Retinal pigment epithelial cell (primary cell): ENCODE measurements at regions not wholly inside any gene's neighbourhood (a gene's known extent, or its start where the extent isn't known, plus 50 kb on each side); places are given as distances from the start of the nearest gene placed in this dataset.
"Not testable (repeated sequence)": the region's sequence is repeated elsewhere in the genome, so short reads cannot be mapped to it uniquely, and the experiment has no call there.

ENCODE experiments used
- DNase-seq: peaks from one replicate; pipeline ENCODE4 v3.0.0-alpha.2; 2010; ENCODE audit warnings: low read depth
- H3K4me3 ChIP-seq: 2 replicates; pipeline ENCODE4 v1.5.1; 2011; ENCODE audit warnings: mild to moderate bottlenecking, low read length, control low read depth, moderate library complexity
- CTCF ChIP-seq: conservative IDR thresholded peaks from 2 replicates; pipeline ENCODE4 v1.5.1; 2011; ENCODE audit warnings: low read depth, low read length, control low read depth, inconsistent platforms

- no peak for TF ChIP-seq CTCF
- DNase-seq, result no peak
- H3K4me3 ChIP-seq, result no peak overlapping the region
Observed at GRCh38 chr14:35174342-35174741, 52.0 kb downstream of the PRORP start.

GRCh38 chr14:35180179-35180578, 57.8 kb downstream of the PRORP start:
- H3K4me3 ChIP-seq, result no peak overlapping the region
- DNase-seq, result no peak
- TF ChIP-seq CTCF, result no peak

DNA sequence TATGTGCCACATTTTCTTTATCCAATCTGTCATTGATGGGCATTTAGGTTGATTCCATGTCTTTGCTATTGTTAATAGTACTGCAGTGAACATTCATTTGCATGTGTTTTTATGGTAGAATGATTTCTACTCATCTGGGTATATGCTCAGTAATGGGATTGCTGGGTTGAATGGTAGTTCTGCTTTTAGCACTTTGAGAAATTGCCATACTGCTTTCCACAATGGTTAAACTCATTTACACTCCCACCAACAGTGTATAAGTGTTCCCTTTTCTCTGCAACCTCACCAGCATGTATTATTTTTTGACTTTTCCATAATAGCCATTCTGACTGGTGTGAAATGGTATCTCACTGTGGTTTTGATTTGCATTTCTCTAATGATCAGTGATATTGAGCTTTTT, 62.5 kb downstream of the PRORP start:
- H3K4me3 ChIP-seq, DNase-seq: not testable (repeated sequence)

GRCh38 chr14:35189422-35189821, 67.1 kb downstream of the PRORP start:
- DNase-seq, result no peak
- no peak for TF ChIP-seq CTCF
- H3K4me3 ChIP-seq, result no peak overlapping the region

- DNase-seq, result no peak
- H3K4me3 ChIP-seq, result no peak overlapping the region
- TF ChIP-seq CTCF, result no peak
Observed at GRCh38 chr14:35193161-35193560, 70.8 kb downstream of the PRORP start.

- not testable (repeated sequence) for H3K4me3 ChIP-seq, DNase-seq
Observed at GRCh38 chr14:35194183-35194582, 71.8 kb downstream of the PRORP start.

DNA sequence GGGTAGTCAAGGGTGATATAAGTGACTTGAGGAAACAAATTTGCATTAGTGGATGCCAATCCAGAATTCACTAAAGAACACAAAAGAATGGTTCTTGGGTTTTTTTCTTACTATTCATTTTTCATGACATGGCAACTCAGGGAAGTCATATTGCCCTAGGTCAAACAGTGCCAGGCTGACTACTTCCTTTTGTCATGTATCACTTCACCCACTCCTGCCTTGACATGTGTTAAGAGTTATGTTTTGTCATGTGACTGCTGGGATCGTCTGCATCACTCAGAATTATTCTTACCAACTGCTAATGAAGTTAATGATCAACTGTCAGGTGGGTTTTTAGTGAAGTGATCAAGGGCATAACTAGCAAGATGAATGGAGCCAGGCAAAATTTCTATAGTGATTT, 74.2 kb downstream of the PRORP start:
- H3K4me3 ChIP-seq, result no peak overlapping the region
- no peak for TF ChIP-seq CTCF
- no peak for DNase-seq

DNA sequence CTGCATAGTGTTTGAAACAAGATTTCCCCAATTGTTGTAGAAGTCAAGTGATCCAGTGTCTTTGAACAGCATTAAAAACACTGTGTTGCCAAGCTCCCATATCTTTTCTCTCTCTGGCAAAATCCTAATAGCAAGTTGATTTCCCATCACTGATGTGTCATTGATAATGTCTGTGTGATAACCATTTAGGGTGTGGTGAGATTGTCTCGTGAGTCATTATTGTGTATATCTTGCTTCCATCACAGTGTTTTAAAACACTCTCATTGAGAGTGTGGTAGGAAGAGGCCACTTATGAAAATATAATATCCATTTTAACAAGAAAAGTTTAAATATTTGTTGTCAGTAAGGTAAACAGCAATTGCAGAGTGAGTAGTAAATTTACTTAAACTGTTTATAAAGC, 74.7 kb downstream of the PRORP start:
- TF ChIP-seq CTCF, result no peak
- no peak overlapping the region for H3K4me3 ChIP-seq
- DNase-seq, result no peak
